HG03457 (cell line): ENCODE measurements at regions not wholly inside any gene's neighbourhood (a gene's known extent, or its start where the extent isn't known, plus 50 kb on each side); places are given as distances from the start of the nearest gene placed in this dataset.
"Not testable (repeated sequence)": the region's sequence is repeated elsewhere in the genome, so short reads cannot be mapped to it uniquely, and the experiment has no call there.

ENCODE experiments used
- ATAC-seq: cut with Tn5 transposase; IDR thresholded peaks from one replicate; pipeline ENCODE4 v1.9.1; 2021; ENCODE audit warnings: moderate number of reproducible peaks; ENCODE audit not compliant: unreplicated experiment

- no peak for ATAC-seq
These were observed 984.4 kb downstream of the RAB28 start for GRCh38 chr4:12499693-12500092.

- ATAC-seq: no peak
These were observed 988.9 kb downstream of the RAB28 start for GRCh38 chr4:12495211-12495610.

- ATAC-seq: no peak
These were observed 991.3 kb downstream of the RAB28 start for GRCh38 chr4:12492730-12493393.

GRCh38 chr4:12488672-12489071 lies 995.5 kb downstream of the RAB28 start:
- no peak for ATAC-seq

- ATAC-seq: no peak
These were observed 997.1 kb downstream of the RAB28 start for GRCh38 chr4:12487000-12487399.

GRCh38 chr4:12472087-12472486 lies 1012.1 kb downstream of the RAB28 start:
- ATAC-seq: no peak

GRCh38 chr4:12471193-12471592 lies 1012.9 kb downstream of the RAB28 start:
- ATAC-seq: no peak

GRCh38 chr4:12461576-12461975 lies 1022.6 kb downstream of the RAB28 start:
- not testable (repeated sequence) for ATAC-seq

- ATAC-seq: no peak
These were observed 1025.0 kb downstream of the RAB28 start for GRCh38 chr4:12459126-12459525.

GRCh38 chr4:12458621-12459020 lies 1025.5 kb downstream of the RAB28 start:
- no peak for ATAC-seq

GRCh38 chr4:12452291-12452690 lies 1023.6 kb upstream of the HS3ST1 start:
- ATAC-seq: no peak

- no peak for ATAC-seq
These were observed 1018.8 kb upstream of the HS3ST1 start for GRCh38 chr4:12447451-12447850.

- no peak for ATAC-seq
These were observed 1018.0 kb upstream of the HS3ST1 start for GRCh38 chr4:12446657-12447185.

GRCh38 chr4:12446256-12446655 lies 1017.6 kb upstream of the HS3ST1 start:
- no peak for ATAC-seq

- ATAC-seq: no peak
These were observed 1017.1 kb upstream of the HS3ST1 start for GRCh38 chr4:12445711-12446235.

GRCh38 chr4:12439633-12440305 lies 1011.1 kb upstream of the HS3ST1 start:
- ATAC-seq: no peak

GRCh38 chr4:12431259-12431658 lies 1002.6 kb upstream of the HS3ST1 start:
- not testable (repeated sequence) for ATAC-seq

- ATAC-seq: no peak
These were observed 992.7 kb upstream of the HS3ST1 start for GRCh38 chr4:12421364-12421763.

GRCh38 chr4:12416755-12417154 lies 988.1 kb upstream of the HS3ST1 start:
- ATAC-seq: no peak

- ATAC-seq: no peak
These were observed 985.6 kb upstream of the HS3ST1 start for GRCh38 chr4:12414181-12414812.

GRCh38 chr4:12411072-12411471 lies 982.4 kb upstream of the HS3ST1 start:
- no peak for ATAC-seq
